NCI-H187 treated with DMSO at 0.1 percent for 48 hours (cell line): ENCODE measurements at regions not wholly inside any gene's neighbourhood (a gene's known extent, or its start where the extent isn't known, plus 50 kb on each side); places are given as distances from the start of the nearest gene placed in this dataset.

Experiments used
- DNase-seq: peaks from one replicate; lab custom pipeline; 2025; lab: John Stamatoyannopoulos, UW

DNA sequence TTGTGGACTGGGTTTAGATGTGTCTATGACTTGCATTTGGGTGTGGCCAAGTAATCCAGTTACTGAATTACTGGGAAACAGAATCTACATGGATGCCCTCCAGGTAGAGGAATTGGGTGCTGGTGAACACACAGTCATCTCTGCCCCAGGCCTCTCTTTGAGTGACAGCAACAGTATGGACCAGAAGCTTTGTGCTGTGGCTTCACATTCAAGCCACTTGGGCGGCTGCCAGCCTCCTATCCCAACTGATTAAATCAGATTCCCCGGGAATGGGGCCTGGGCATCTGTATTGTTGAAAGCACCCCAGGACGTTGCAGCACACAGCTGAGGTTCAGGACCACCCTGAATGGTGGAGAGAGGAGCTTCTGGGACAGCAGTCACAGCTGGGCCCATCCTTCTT, 144.6 kb downstream of the DHX35 start:
- DNase-seq = no peak

- DNase-seq = no peak
Measured at GRCh38 chr20:39105551-39105950, 143.4 kb downstream of the DHX35 start.

DNA sequence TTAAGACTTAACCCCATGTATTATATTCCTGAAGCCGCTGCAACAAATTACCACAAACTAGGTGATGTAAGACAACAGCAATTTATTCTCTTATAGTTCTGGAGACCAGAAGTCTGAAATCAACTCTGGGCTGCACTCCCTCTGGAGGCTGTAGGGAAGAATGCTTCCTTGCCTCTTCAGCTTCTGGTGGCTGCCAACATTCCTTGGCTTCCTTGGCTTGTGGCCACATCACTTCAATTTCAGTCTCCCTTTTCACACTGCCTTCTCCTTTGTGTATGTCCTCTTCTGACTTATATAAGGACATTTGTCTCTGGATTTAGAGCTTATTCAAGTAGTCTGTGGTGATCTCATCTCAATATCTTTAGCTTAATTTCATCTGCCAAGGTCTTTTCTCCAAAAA, 141.6 kb downstream of the DHX35 start:
- no peak for DNase-seq

GRCh38 chr20:39103305-39103704, 141.2 kb downstream of the DHX35 start:
- no peak for DNase-seq

GRCh38 chr20:39101895-39102294, 139.8 kb downstream of the DHX35 start:
- no peak for DNase-seq

DNA sequence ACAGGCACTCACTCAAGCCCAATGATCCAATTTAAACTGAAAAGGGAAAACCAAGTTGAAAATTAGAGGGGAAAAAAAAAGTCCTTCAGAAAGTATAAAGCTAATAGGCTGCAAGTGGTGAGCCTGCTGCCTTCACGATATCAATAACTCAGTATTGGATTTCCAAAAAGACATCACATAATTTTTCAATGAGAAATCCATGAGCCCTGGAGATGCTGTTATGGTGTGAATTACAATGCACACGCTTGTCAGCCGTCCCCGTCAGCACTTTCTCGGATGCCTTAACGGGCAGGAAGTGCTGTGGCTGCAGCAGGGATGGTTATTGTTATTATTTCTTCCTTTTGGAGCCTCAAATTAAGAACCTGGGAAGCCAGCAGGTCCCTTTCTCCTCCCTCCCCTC, 138.5 kb downstream of the DHX35 start:
- DNase-seq = no peak

GRCh38 chr20:39097889-39098288, 135.7 kb downstream of the DHX35 start:
- no peak for DNase-seq

DNA sequence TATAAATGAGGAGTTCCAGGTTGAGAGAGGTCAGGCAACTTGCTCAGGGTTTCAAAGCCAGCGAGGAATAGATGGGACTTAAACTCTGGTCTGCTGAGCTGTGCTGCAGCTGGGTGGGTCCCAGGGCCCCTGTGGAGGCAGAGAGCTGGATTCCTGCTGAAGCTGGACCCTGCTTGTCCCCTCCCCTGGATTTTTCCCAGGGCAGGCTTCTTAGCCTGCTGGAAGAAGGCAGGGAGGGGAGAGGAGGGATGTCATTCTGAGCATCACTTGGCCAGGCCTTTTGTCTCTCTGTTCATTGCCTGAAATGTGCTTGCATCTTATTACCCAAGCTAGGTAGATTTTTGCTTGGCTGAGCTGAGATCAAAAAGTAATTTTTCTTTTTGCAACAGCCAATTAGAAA, 133.7 kb downstream of the DHX35 start:
- no peak for DNase-seq

DNA sequence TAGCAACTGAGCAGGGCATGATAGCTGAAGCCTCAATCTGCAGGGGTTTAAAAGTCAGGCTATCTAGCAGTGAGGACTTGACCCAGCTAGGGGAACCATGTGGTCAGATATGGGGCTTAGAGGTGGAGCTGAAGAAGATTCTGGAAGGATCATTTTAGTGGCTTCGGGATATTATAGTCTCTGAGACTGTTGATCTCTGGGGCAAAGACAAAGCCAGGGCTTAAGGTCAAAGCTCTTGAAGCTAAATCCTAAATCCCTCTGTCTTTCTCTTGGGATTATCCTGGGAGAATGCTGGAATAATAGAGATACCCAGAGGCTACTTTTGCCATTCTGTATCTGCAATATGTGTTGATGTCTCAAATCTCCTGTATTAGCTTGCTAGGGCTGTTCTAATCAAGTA, 132.2 kb downstream of the DHX35 start:
- DNase-seq = no peak

DNA sequence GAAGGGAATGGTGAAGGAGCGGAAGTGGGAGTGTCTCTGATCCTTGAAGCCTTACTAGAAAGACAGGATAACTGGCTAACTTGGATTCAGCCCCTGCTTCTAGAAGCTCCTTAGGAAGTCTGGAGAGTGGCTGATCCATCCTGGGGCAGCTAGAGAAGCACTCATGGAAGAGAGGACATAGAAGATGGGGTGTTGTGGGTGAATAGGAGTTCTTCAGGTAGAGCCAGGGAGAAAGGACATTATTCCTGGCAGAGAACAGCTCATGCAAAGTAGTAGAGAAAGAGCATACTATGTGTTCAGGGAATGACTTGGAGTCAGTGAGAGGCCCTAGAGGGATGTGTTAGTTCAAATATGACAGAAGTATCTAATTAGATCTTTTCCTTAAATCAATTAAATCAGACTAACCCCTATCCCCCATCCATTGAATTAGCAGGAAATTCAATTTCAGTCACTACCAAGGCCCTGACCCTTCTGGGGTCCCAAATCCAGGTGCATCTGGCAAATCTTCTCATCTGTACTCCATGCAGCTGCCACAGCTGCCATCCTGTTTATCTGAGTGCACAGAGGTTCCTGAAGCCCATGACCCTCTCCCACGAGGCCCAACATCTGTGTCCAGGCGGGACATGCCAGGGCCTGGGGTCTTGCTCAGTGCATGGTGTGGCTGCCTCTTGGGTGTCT, 130.7 kb downstream of the DHX35 start:
- no peak for DNase-seq

- DNase-seq = no peak
Measured at GRCh38 chr20:39090906-39091305, 128.8 kb downstream of the DHX35 start.

GRCh38 chr20:39089797-39090196, 127.7 kb downstream of the DHX35 start:
- no peak for DNase-seq
